ENCODE measurements at regions not wholly inside any gene's neighbourhood (a gene's known extent, or its start where the extent isn't known, plus 50 kb on each side); places are given as distances from the start of the nearest gene placed in this dataset.

- no peak for DNase-seq (ENCODE audit: low read depth, low spot score)
Observed at GRCh38 chr10:36324831-36325230, 682.7 kb upstream of the FZD8 start.

DNA sequence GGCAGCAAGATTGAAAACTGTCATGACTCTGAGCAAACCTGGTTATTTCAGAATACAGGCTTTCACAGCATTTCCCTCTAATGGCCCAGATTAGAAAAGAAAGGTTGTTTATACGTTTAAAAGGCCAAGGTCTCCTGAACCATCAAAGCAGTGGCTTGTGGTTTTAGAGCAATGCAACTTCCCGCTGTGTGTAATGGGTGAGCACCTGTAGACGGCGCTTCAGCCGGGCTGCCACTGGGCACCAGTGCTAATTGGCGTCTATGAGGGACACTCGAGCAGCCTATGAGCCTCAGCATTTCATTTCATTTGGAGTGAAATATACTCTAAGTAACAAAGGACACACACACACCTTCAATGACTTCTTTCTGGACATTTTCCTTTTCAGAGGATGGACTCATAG, 671.0 kb upstream of the FZD8 start:
- no peak for DNase-seq (ENCODE audit: low read depth, low spot score)

- DNase-seq (ENCODE audit: low read depth, low spot score): no peak
Observed at GRCh38 chr10:36303896-36304295, 661.8 kb upstream of the FZD8 start.

DNA sequence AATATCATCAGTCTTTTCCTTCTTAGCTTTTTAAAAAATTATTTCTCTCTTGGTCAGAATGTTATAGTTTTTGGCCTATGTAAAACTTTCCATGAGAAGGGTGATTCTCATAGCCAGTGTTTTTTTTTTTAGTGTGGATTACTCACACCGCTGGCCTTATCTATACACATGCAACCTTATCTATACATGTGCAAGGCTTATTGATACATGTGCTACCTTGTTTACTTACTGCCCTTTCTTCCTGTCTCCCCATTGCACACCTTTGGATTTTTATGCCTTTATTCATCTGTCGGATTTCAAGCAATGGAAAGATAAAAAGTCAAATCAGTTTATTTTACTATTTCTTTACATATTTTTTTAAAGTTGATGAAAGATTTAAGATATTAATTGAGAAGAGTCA, 660.0 kb upstream of the FZD8 start:
- no peak for DNase-seq (ENCODE audit: low read depth, low spot score)

- DNase-seq (ENCODE audit: low read depth, low spot score): no peak
Observed at GRCh38 chr10:36301539-36301938, 659.4 kb upstream of the FZD8 start.

DNA sequence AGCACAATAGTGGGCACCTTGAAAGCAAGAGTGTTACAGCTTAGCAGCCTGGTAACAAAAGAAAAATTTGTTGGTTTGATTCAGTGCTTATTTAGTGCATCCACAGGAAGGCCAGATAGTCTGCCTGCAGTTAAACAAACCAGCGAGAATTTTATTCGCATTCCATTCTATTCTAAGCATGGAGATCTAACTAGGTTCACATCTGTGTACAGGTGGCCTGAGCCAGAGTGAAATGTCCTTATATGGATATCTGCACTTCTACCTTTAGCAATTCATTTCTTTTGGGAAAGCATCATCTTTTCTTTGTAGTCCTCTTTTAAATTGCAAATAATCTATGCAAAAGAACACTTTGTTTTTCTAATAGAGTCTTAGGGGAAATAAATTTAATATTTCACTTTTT, 659.0 kb upstream of the FZD8 start:
- DNase-seq (ENCODE audit: low read depth, low spot score): no peak

DNA sequence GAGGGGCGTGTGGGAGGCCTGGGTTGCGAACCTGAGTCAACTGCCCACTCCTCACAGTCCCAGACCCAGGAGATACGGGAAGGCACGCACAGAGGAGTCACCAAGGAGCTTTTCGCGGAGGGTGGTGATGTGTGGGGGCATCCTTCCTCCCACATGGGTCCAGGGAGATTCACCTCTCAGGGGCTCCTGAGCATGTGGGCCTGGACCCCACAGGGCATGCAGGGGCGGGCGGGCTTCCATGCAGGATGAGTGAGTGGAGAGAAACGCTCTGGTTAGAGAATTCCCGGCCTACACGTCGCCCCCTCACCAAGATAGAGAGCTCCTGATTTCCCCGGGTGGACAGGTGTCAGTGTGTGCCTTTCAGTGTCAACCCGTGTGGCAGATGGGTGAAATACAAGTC, 641.7 kb upstream of the FZD8 start:
- DNase-seq (ENCODE audit: low read depth, low spot score): no peak

DNA sequence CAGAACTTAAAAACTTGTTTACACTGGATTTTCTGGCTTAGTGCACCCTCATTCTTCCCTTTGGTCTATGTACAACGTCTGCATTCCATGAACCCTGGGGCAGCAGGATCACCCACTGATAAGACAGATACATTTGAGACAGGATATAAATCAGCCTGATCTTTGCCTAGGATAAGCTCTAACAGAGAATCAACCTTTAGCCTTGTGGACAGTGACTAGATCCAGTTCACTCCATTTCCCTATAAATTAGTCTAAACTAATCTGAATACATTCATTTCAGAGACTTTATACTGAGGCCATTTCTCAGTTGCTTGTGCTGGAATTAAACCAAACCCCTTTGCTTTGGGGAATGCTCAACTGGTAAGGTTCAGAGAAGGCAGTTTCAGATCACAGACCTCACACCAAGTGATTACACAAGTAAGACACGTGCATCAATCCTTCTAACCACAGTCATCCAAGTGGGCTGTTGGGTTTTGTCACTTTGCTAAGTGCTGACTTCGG, 639.8 kb upstream of the FZD8 start:
- no peak for DNase-seq (ENCODE audit: low read depth, low spot score)

- DNase-seq (ENCODE audit: low read depth, low spot score): no peak
Observed at GRCh38 chr10:36280890-36281499, 638.9 kb upstream of the FZD8 start.

DNA sequence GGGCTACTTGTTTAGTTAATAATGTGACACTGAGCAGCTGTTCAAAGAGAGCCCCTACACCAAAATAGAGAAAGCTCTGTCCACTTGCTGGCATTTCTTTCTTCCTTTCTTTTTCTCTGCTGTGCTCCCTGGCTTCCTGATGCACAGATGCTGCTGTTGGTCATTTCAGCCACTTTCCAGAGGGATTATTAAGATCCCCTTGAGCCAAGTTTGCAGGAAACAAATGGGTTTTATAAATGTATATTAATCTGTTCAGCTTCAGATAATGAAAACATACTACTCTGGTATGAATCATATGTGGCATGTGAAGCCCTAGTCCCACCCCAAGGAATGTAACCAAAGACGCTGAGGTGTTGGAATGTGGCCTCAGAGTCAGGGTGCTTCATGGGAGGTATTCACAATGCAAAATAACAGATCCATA, 638.2 kb upstream of the FZD8 start:
- no peak for DNase-seq (ENCODE audit: low read depth, low spot score)

DNA sequence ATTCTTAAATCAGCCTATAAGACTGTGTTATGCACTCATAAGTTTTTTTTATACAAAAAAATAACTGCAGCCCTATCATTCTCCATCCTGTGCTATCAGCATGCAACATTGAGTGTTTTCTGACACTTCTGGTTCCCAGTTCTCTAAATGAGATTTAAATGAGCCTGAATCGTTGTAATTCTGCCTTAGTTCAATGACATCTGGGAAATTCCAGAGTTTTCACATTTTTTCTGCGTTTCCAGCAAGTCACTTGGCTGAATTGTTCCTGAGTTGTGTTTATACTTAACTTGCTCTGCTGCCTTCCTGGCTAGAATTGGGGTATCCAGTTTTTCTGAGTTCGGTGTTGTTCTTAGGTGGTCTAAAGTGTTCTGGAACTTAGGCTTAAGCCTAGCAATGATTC, 636.1 kb upstream of the FZD8 start:
- DNase-seq (ENCODE audit: low read depth, low spot score): no peak

- no peak for DNase-seq (ENCODE audit: low read depth, low spot score)
Observed at GRCh38 chr10:36277459-36277858, 635.4 kb upstream of the FZD8 start.

GRCh38 chr10:36271627-36272340, 629.7 kb upstream of the FZD8 start:
- no peak for DNase-seq (ENCODE audit: low read depth, low spot score)

GRCh38 chr10:36269222-36269621, 627.1 kb upstream of the FZD8 start:
- no peak for DNase-seq (ENCODE audit: low read depth, low spot score)

GRCh38 chr10:36266923-36267322, 624.8 kb upstream of the FZD8 start:
- DNase-seq (ENCODE audit: low read depth, low spot score): no peak

DNA sequence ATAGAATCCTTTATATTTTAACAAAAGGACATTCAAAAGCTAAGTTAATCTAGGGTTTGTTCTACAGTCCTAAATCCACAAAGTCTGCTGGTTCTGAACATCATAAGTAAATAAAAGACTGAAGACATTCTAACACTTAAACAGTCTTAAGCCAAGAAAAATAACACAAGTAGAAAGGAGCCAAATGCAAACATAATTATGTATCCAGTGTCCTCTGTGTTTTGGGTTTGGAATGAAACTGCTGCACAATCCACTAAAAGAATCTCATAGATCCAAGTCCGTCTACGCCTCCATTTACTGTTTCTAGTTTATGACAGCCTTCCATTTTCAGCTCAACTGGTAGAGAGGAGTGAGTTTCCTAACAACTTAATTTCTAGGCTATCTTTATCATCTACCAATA, 623.6 kb upstream of the FZD8 start:
- no peak for DNase-seq (ENCODE audit: low read depth, low spot score)

GRCh38 chr10:36263871-36264270, 621.8 kb upstream of the FZD8 start:
- DNase-seq (ENCODE audit: low read depth, low spot score): no peak

DNA sequence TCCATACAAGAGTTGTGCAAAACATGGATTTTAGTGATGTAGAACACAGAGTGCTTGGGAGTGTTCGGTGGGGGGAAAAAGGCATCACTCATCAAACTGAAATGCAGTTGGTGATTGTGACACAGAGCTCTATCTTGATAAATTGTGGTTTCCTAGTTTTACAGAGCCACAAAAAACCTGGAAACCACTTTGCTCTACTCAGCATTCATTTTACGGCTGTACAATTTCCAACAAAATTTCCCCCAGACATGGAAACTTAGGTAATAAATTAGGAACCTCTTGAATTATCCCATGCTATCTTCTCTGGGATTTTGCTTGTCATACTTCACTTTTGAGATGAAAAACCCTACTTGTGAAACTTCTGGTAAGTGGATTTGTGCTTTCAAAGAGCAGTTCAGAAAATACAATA, 614.9 kb upstream of the FZD8 start:
- no peak for DNase-seq (ENCODE audit: low read depth, low spot score)

DNA sequence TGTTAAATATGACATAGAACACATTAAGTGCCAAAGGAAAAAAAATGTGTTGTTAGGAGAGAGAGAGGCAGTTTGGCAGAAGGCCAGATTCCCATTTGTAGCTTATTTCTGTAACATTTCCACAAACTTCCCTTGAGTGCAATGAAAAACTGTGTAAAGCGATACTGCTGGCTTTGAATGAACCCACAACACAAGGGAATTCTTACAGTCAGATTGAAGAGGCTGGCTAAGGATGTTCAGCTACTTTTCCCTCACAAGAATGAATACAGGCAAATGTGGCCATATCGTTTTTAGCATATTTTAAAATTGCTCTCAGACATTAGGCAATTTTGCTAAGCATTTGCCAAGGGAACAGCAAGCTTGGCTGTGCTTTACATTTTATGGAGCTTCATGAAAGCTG, 614.1 kb upstream of the FZD8 start:
- no peak for DNase-seq (ENCODE audit: low read depth, low spot score)

DNA sequence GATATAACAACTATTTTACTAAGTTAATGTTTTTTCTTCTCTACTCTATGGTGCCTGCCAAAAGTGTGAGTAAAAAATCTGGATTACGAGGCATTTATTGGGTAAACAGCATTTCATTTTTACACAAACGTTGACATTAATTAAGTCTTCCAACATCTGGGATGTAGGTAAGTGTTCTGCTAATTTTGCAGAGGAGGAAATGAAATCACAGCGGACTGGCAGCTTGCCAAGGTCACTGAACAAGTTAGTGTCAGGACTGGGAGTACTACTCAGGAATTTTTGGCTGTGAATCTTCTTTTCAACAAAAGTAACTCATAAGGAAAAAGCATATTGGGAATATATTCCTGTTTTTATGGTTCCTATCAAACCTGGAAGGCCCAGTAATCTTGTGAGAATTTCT, 612.1 kb upstream of the FZD8 start:
- DNase-seq (ENCODE audit: low read depth, low spot score): no peak

DNA sequence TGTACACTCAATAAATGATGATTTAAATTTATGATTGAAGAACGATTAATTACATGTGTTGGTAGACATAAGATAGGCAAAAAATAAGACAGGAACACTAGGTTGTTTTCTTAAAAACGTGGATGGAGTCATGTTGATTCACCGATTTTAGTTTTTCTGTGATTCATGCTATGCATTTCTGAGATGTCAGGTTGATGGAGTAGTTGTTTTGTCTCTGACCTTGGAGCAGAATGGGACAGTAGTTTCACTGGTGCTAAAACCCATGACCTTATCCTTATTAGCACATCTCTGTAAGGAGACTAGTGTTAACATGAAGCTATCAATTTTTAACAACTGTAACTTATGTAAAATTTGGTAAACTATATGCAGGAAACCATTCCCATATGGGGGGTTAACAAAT, 611.6 kb upstream of the FZD8 start:
- no peak for DNase-seq (ENCODE audit: low read depth, low spot score)

DNA sequence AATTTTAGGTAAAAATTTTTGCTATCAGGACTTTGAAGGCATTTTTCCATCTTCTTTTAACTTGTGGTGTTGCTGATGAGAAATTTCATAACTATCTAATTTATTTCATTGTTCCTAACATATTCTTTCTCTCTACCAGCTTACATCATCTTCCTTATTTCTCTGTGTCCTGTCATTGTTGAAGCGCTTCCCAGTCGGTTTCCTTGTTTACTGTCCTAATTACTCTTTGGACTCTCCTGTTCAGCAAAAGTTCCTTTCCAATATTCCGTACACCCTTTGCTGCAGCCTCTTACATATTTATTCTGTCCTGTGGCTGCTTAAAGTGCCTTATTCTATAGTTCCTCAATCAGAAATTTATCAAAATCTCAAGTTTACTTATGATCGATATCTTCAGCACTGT, 609.0 kb upstream of the FZD8 start:
- no peak for DNase-seq (ENCODE audit: low read depth, low spot score)

GRCh38 chr10:36248304-36248981, 606.3 kb upstream of the FZD8 start:
- DNase-seq (ENCODE audit: low read depth, low spot score): no peak

Measured in iPS DF 19.7 (cell line).